HEK293T (cell line): ENCODE measurements at regions not wholly inside any gene's neighbourhood (a gene's known extent, or its start where the extent isn't known, plus 50 kb on each side); places are given as distances from the start of the nearest gene placed in this dataset.

Experiments
- BHLHE40 ChIP-seq: fragments of 450-650 bp; IDR thresholded peaks from 2 replicates; pipeline ENCODE4 v1.6.1; 2016; ENCODE audit warnings: mild to moderate bottlenecking, moderate library complexity, borderline replicate concordance
- ELF4 ChIP-seq: fragments of 450-650 bp; IDR thresholded peaks from 2 replicates; pipeline ENCODE4 v1.6.1; 2017; ENCODE audit warnings: antibody characterized with exemption
- FOXA1 ChIP-seq: fragments of 450-650 bp; IDR thresholded peaks from 2 replicates; pipeline ENCODE4 v1.6.1; 2016; ENCODE audit warnings: mild to moderate bottlenecking
- HDGF ChIP-seq: fragments of 450-650 bp; IDR thresholded peaks from 2 replicates; pipeline ENCODE4 v1.6.1; 2017; ENCODE audit warnings: antibody characterized with exemption, borderline replicate concordance
- LEF1 ChIP-seq: fragments of 450-650 bp; IDR thresholded peaks from 2 replicates; pipeline ENCODE4 v1.6.1; 2017; ENCODE audit warnings: mild to moderate bottlenecking, borderline replicate concordance
- NFRKB ChIP-seq: fragments of 450-650 bp; IDR thresholded peaks from 2 replicates; pipeline ENCODE4 v1.6.1; 2016; ENCODE audit warnings: mild to moderate bottlenecking, moderate library complexity

GRCh38 chr6:40897390-40898003 lies 141.5 kb downstream of the UNC5CL start:
- TF ChIP-seq HDGF (no peak), FOXA1 (no peak), BHLHE40 (no peak), LEF1 (no peak), ELF4 (no peak), NFRKB (no peak)
